Esophagus (tissue), 2 donors: ENCODE measurements at regions not wholly inside any gene's neighbourhood (a gene's known extent, or its start where the extent isn't known, plus 50 kb on each side); places are given as distances from the start of the nearest gene placed in this dataset.

Experiments used
- H3K27ac ChIP-seq, 2 donors: one replicate each; pipeline ENCODE4 v1.5.1; 2013; ENCODE audit warnings: low read depth in 2 of 2, mild to moderate bottlenecking in 2 of 2, inconsistent platforms in 1 of 2, low read length in 1 of 2, moderate library complexity in 1 of 2
- H3K27me3 ChIP-seq, 2 donors: one replicate each; pipeline ENCODE4 v1.6.1; 2013; ENCODE audit warnings: low read length in 2 of 2, control low read depth in 1 of 2, mild to moderate bottlenecking in 1 of 2; ENCODE audit not compliant: insufficient read depth in 2 of 2, control insufficient read depth in 1 of 2
- H3K36me3 ChIP-seq, 2 donors: one replicate each; pipeline ENCODE4 v1.6.1; 2013; ENCODE audit warnings: low read length in 1 of 2; ENCODE audit not compliant: control insufficient read depth in 2 of 2, insufficient read depth in 2 of 2
- H3K4me1 ChIP-seq, 2 donors: one replicate each; pipeline ENCODE4 v1.6.1; 2013; ENCODE audit warnings: low read length in 1 of 2; ENCODE audit not compliant: control insufficient read depth in 2 of 2, insufficient read depth in 2 of 2
- H3K4me3 ChIP-seq, 2 donors: one replicate each; pipeline ENCODE4 v1.5.1; 2013; ENCODE audit warnings: low read length in 2 of 2, mild to moderate bottlenecking in 2 of 2, low read depth in 1 of 2, moderate library complexity in 1 of 2
- H3K9me3 ChIP-seq, 2 donors: one replicate each; pipeline ENCODE4 v1.6.1; 2013; ENCODE audit warnings: mild to moderate bottlenecking in 2 of 2, low read depth in 1 of 2, low read length in 1 of 2, moderate library complexity in 1 of 2; ENCODE audit not compliant: control insufficient read depth in 2 of 2, insufficient read depth in 1 of 2
- WGBS, 2 donors: extraction: QIAGEN DNeasy Blood & Tissue Kit; methylation state at CpG; one replicate each; pipeline ENCODE4 v1.1.7; 2013; 5-methylcytosine and 5-hydroxymethylcytosine counted together
- donor health status: healthy with polysubstance abuse.
- donor health status: Bipolar disorder and iron deficiency.

GRCh38 chr7:13036256-13036780 is 348.9 kb downstream of the ARL4A start:
- Histone ChIP-seq H3K27me3 (no peaks in the 10 kb centered on the region), H3K4me3 (no peak overlapping the region), H3K4me1 (no peaks in the 10 kb centered on the region), H3K36me3 (no peaks in the 10 kb centered on the region), H3K27ac (no peak overlapping the region), H3K9me3 (peaks cover 0 to 4% of the 10 kb centered on the region in 2 donors)

GRCh38 chr7:13037216-13037615 is 349.8 kb downstream of the ARL4A start:
- 10 to 18% methylated on average over 1 of the region's 1 CpG for WGBS, 2 donors
- Histone ChIP-seq H3K27ac (no peak overlapping the region), H3K9me3 (peaks cover 0 to 4% of the 10 kb centered on the region in 2 donors), H3K27me3 (no peaks in the 10 kb centered on the region), H3K4me1 (no peaks in the 10 kb centered on the region), H3K36me3 (no peaks in the 10 kb centered on the region), H3K4me3 (no peak overlapping the region)

GRCh38 chr7:13041368-13041988 is 354.0 kb downstream of the ARL4A start:
- Histone ChIP-seq H3K27ac (no peak overlapping the region), H3K27me3 (no peaks in the 10 kb centered on the region), H3K4me1 (no peaks in the 10 kb centered on the region), H3K9me3 (no peaks in the 10 kb centered on the region), H3K36me3 (no peaks in the 10 kb centered on the region), H3K4me3 (no peak overlapping the region)
- WGBS, 2 donors = 64 to 77% methylated on average over 13 of the region's 13 CpGs

- Histone ChIP-seq H3K9me3 (no peaks in the 10 kb centered on the region), H3K27ac (no peak overlapping the region), H3K36me3 (no peaks in the 10 kb centered on the region), H3K27me3 (no peaks in the 10 kb centered on the region), H3K4me1 (no peaks in the 10 kb centered on the region), H3K4me3 (no peak overlapping the region)
Measured at GRCh38 chr7:13042605-13043236, 355.3 kb downstream of the ARL4A start.

GRCh38 chr7:13044309-13044708 is 356.9 kb downstream of the ARL4A start:
- Histone ChIP-seq H3K27me3 (no peaks in the 10 kb centered on the region), H3K9me3 (no peaks in the 10 kb centered on the region), H3K4me1 (no peaks in the 10 kb centered on the region), H3K4me3 (no peak overlapping the region), H3K27ac (no peak overlapping the region), H3K36me3 (no peaks in the 10 kb centered on the region)
- 75% methylated on average over 2 of the region's 2 CpGs for whole genome bisulfite sequencing, 2 donors

GRCh38 chr7:13047061-13047460 is 359.6 kb downstream of the ARL4A start:
- Histone ChIP-seq H3K27ac (no peak overlapping the region), H3K36me3 (no peaks in the 10 kb centered on the region), H3K27me3 (no peaks in the 10 kb centered on the region), H3K9me3 (no peaks in the 10 kb centered on the region), H3K4me3 (no peak overlapping the region), H3K4me1 (no peaks in the 10 kb centered on the region)
- WGBS, 2 donors = 83 to 88% methylated on average over 4 of the region's 4 CpGs

- Histone ChIP-seq H3K27me3 (no peaks in the 10 kb centered on the region), H3K36me3 (no peaks in the 10 kb centered on the region), H3K4me3 (no peak overlapping the region), H3K27ac (no peak overlapping the region), H3K9me3 (no peaks in the 10 kb centered on the region), H3K4me1 (no peaks in the 10 kb centered on the region)
- WGBS, 2 donors = 68% methylated on average over 3 of the region's 3 CpGs
Measured at GRCh38 chr7:13049946-13050345, 362.5 kb downstream of the ARL4A start.

GRCh38 chr7:13050703-13051102 is 363.3 kb downstream of the ARL4A start:
- no peaks in the 10 kb centered on the region for H3K9me3 ChIP-seq
- H3K36me3 ChIP-seq = no peaks in the 10 kb centered on the region
- no peaks in the 10 kb centered on the region for H3K27me3 ChIP-seq
- 35 to 44% methylated on average over 2 of the region's 2 CpGs for WGBS, 2 donors
- H3K4me3 ChIP-seq = no peak overlapping the region
- H3K27ac ChIP-seq = no peak overlapping the region
- H3K4me1 ChIP-seq = no peaks in the 10 kb centered on the region

- H3K36me3 ChIP-seq = no peaks in the 10 kb centered on the region
- no peaks in the 10 kb centered on the region for H3K27me3 ChIP-seq
- H3K4me1 ChIP-seq = no peaks in the 10 kb centered on the region
- no peaks in the 10 kb centered on the region for H3K9me3 ChIP-seq
- no peak overlapping the region for H3K4me3 ChIP-seq
- WGBS, 2 donors = 70 to 79% methylated on average over 2 of the region's 2 CpGs
- no peak overlapping the region for H3K27ac ChIP-seq
Measured at GRCh38 chr7:13055732-13056368, 368.4 kb downstream of the ARL4A start.
